Motor neuron (in vitro differentiated cells): ENCODE measurements at regions not wholly inside any gene's neighbourhood (a gene's known extent, or its start where the extent isn't known, plus 50 kb on each side); places are given as distances from the start of the nearest gene placed in this dataset.
"Not testable (repeated sequence)": the region's sequence is repeated elsewhere in the genome, so short reads cannot be mapped to it uniquely, and the experiment has no call there.

Experiments used
- ATAC-seq, 8 experiments: fragments of 200-7000 bp; cut with Tn5 transposase; replicated peaks in 6 of 8; 2 replicates each; pipeline ENCODE4 v1.8.0; 2021; ENCODE audit warnings: mild to moderate bottlenecking in 8 of 8, moderate library complexity in 8 of 8
- H3K27ac ChIP-seq, 2 donors: fragments of 250-450 bp; sonication (Bioruptor Pico); 2 replicates each; pipeline ENCODE4 v1.9.0; 2021; ENCODE audit warnings: antibody characterized with exemption in 2 of 2, mild to moderate bottlenecking in 2 of 2, moderate library complexity in 1 of 2
- H3K4me1 ChIP-seq, 2 donors: fragments of 250-450 bp; sonication (Bioruptor Pico); replicated peaks in 1 of 2; 2 replicates each; pipeline ENCODE4 v1.6.1; 2021; ENCODE audit warnings: antibody characterized with exemption in 2 of 2, mild to moderate bottlenecking in 2 of 2, moderate library complexity in 1 of 2
- H3K4me3 ChIP-seq, 5 donors: fragments of 250-450 bp; sonication (Bioruptor Pico); 2 replicates each; pipeline ENCODE4 v1.9.0; 2021; ENCODE audit warnings: antibody characterized with exemption in 5 of 5, mild to moderate bottlenecking in 5 of 5, moderate library complexity in 4 of 5
- WGBS, 10 experiments: fragments of 450-650 bp; shearing (Covaris generic); methylation state at CpG; one replicate each; pipeline ENCODE4 v1.0.0; 2022; 5-methylcytosine and 5-hydroxymethylcytosine counted together
- in situ Hi-C, 9 experiments: fragments of 400-800 bp; cut with MboI; loops; one replicate each; pipeline ENCODE4 v1.15.0; 2021; ENCODE audit warnings: low sequenced_read_pairs in 9 of 9, low pct_unique_long_range_greater_than_20kb in 2 of 9; ENCODE audit not compliant: unreplicated experiment in 9 of 9

- in situ Hi-C loops, result no loop called here
- no peak overlapping the region for H3K27ac ChIP-seq
- 0 to 93% (median 80%) methylated on average over 1 to 4 of the region's 5 CpGs; no CpG with 5 or more reads in 1 of the 10 experiments for WGBS, 10 experiments
Observed at GRCh38 chr2:17231394-17231965, 286.8 kb downstream of the RAD51AP2 start.

GRCh38 chr2:17229414-17229813 lies 288.8 kb downstream of the RAD51AP2 start:
- WGBS, 10 experiments, result 0 to 90% (median 67%) methylated on average over 1 of the region's 1 CpG; no CpG with 5 or more reads in 3 of the 10 experiments
- peaks cover 0 to 3% of the 10 kb centered on the region in 2 donors for H3K4me1 ChIP-seq
- in situ Hi-C loops, result no loop called here
- no peak for ATAC-seq
- no peak overlapping the region for H3K27ac ChIP-seq
- H3K4me3 ChIP-seq, result no peak overlapping the region

More at GRCh38 chr2:17231394-17231965, 286.8 kb downstream of the RAD51AP2 start:
- no peak for ATAC-seq
- no peak overlapping the region for H3K4me3 ChIP-seq
- peaks cover 0 to 14% of the 10 kb centered on the region in 2 donors for H3K4me1 ChIP-seq

- WGBS, 10 experiments, result 11 to 100% (median 74%) methylated on average over 2 to 5 of the region's 6 CpGs; no CpG with 5 or more reads in 3 of the 10 experiments
- H3K27ac ChIP-seq, result no peak overlapping the region
- in situ Hi-C loops, result no loop called here
- H3K4me1 ChIP-seq, result peaks cover 0 to 3% of the 10 kb centered on the region in 2 donors
- ATAC-seq, result peak in 2 of 8 experiments; percentile 61
- no peak overlapping the region for H3K4me3 ChIP-seq
Observed at GRCh38 chr2:17228461-17228860, 289.8 kb downstream of the RAD51AP2 start.

GRCh38 chr2:17227856-17228255 lies 290.4 kb downstream of the RAD51AP2 start:
- WGBS, 10 experiments, result 17 to 85% (median 49%) methylated on average over 1 to 5 of the region's 5 CpGs; no CpG with 5 or more reads in 3 of the 10 experiments
- in situ Hi-C loops, result no loop called here
- Histone ChIP-seq H3K27ac (no peak overlapping the region), H3K4me1 (peaks cover 0 to 3% of the 10 kb centered on the region in 2 donors), H3K4me3 (no peak overlapping the region)
- peak in 1 of 8 experiments; percentile 24 for ATAC-seq

- in situ Hi-C loops, result no loop called here
- ATAC-seq, result no peak
- H3K4me3 ChIP-seq, result no peak overlapping the region
- H3K27ac ChIP-seq, result no peak overlapping the region
- peaks cover 0 to 3% of the 10 kb centered on the region in 2 donors for H3K4me1 ChIP-seq
Observed at GRCh38 chr2:17226941-17227490, 291.2 kb downstream of the RAD51AP2 start.

GRCh38 chr2:17223211-17223610 lies 295.0 kb downstream of the RAD51AP2 start:
- in situ Hi-C loops, result no loop called here
- peak in 4 of 8 experiments; percentile 35 to 77 (median 49) for ATAC-seq
- no peaks in the 10 kb centered on the region for H3K4me1 ChIP-seq
- H3K4me3 ChIP-seq, result no peak overlapping the region
- no peak overlapping the region for H3K27ac ChIP-seq
- WGBS, 10 experiments, result 3 to 88% (median 68%) methylated on average over 2 to 4 of the region's 4 CpGs; no CpG with 5 or more reads in 1 of the 10 experiments

GRCh38 chr2:17208511-17208910 lies 309.7 kb downstream of the RAD51AP2 start:
- in situ Hi-C loops, result no loop called here
- 0 to 93% (median 52%) methylated on average over 1 to 2 of the region's 2 CpGs for WGBS, 10 experiments
- Histone ChIP-seq H3K27ac (no peak overlapping the region), H3K4me3 (no peak overlapping the region), H3K4me1 (no peaks in the 10 kb centered on the region)
- ATAC-seq, result no peak

GRCh38 chr2:17206771-17207170 lies 311.5 kb downstream of the RAD51AP2 start:
- H3K27ac ChIP-seq, result no peak overlapping the region
- H3K4me3 ChIP-seq, result no peak overlapping the region
- ATAC-seq, result no peak
- no peaks in the 10 kb centered on the region for H3K4me1 ChIP-seq
- in situ Hi-C loops, result no loop called here

GRCh38 chr2:17204214-17204613 lies 314.0 kb downstream of the RAD51AP2 start:
- in situ Hi-C loops, H3K27ac ChIP-seq, H3K4me1 ChIP-seq, ATAC-seq, H3K4me3 ChIP-seq: not testable (repeated sequence)
- 44 to 100% (median 89%) methylated on average over 1 of the region's 1 CpG; no CpG with 5 or more reads in 3 of the 10 experiments for WGBS, 10 experiments

GRCh38 chr2:17202628-17203027 lies 315.6 kb downstream of the RAD51AP2 start:
- H3K27ac ChIP-seq, H3K4me3 ChIP-seq, in situ Hi-C loops, ATAC-seq: not testable (repeated sequence)
- 0 to 96% (median 84%) methylated on average over 1 to 4 of the region's 4 CpGs for WGBS, 10 experiments
- peaks cover 0 to 11% of the 10 kb centered on the region in 2 donors for H3K4me1 ChIP-seq

GRCh38 chr2:17199741-17200140 lies 318.5 kb downstream of the RAD51AP2 start:
- 13 to 90% (median 40%) methylated on average over 1 to 3 of the region's 3 CpGs for WGBS, 10 experiments
- Histone ChIP-seq H3K4me1 (peaks cover 0 to 13% of the 10 kb centered on the region in 2 donors), H3K4me3 (no peak overlapping the region), H3K27ac (no peak overlapping the region)
- no peak for ATAC-seq
- in situ Hi-C loops, result no loop called here

GRCh38 chr2:17196380-17196779 lies 321.9 kb downstream of the RAD51AP2 start:
- no peak overlapping the region for H3K4me3 ChIP-seq
- H3K27ac ChIP-seq, result no peak overlapping the region
- in situ Hi-C loops, result no loop called here
- WGBS, 10 experiments, result 17 to 100% (median 83%) methylated on average over 1 to 3 of the region's 3 CpGs; no CpG with 5 or more reads in 3 of the 10 experiments
- H3K4me1 ChIP-seq, result peaks cover 0 to 13% of the 10 kb centered on the region in 2 donors
- no peak for ATAC-seq

GRCh38 chr2:17195016-17195415 lies 323.2 kb downstream of the RAD51AP2 start:
- WGBS, 10 experiments, result 7 to 100% (median 79%) methylated on average over 2 to 5 of the region's 5 CpGs; no CpG with 5 or more reads in 1 of the 10 experiments
- ATAC-seq, result no peak
- Histone ChIP-seq H3K4me1 (peaks cover 0 to 13% of the 10 kb centered on the region in 2 donors), H3K4me3 (no peak overlapping the region), H3K27ac (no peak overlapping the region)
- in situ Hi-C loops, result no loop called here

- ATAC-seq, result no peak
- WGBS, 10 experiments, result 26 to 100% (median 80%) methylated on average over 1 to 4 of the region's 9 CpGs; no CpG with 5 or more reads in 5 of the 10 experiments
- no peak overlapping the region for H3K27ac ChIP-seq
- in situ Hi-C loops, result no loop called here
- H3K4me3 ChIP-seq, result no peak overlapping the region
- H3K4me1 ChIP-seq, result peaks cover 0 to 13% of the 10 kb centered on the region in 2 donors
Observed at GRCh38 chr2:17194083-17194482, 324.2 kb downstream of the RAD51AP2 start.
